Stimulated activated CD4-positive, alpha-beta T cell treated with anti-CD3 and anti-CD28 coated beads, Interleukin-15, amount 100 ng/mL, for 1 hour (primary cell): ENCODE measurements at regions not wholly inside any gene's neighbourhood (a gene's known extent, or its start where the extent isn't known, plus 50 kb on each side); places are given as distances from the start of the nearest gene placed in this dataset.
"Not testable (repeated sequence)": the region's sequence is repeated elsewhere in the genome, so short reads cannot be mapped to it uniquely, and the experiment has no call there.

Experiments
- DNase-seq, 2 donors: peaks; one replicate each; pipeline ENCODE4 v3.0.0-alpha.2; 2020; ENCODE audit warnings: low read depth in 1 of 2, low spot score in 1 of 2

DNA sequence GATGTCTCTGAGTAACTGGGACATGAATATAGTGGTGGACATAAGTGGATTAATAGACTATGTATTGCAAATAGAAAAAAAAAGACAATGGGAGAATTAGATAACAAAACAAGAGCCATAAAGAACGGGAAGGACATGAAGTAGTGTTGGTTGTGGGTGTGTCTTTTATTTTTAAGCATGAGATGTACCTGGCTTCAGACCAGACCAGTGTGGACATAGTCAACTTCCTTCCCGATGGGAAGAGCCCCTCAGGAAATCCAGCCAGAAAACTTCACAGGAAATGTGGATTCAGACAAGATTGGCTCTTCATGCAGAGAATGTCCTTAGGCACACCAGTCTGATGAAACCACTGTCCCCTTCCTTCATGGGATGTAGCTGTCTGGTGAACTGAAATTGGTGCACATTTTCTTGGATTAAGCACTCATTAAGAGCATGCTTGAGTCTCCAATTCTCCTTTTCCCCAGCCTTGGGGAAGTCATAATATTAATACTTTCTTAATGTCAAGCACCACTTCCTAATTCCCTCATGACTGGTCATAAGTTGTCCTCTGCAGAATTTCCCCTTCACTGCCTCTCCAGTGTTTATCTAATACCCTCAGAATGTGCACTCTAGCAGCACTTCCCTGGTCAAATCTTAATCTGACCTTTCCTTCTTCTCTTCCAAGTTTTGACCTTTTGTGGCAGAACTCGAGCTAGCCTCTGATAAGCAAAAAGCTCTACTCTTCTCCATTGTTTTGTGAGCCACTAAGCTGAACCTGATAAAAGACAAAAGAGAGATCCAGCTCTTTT lies 350.6 kb upstream of the MAF start:
- no peak for DNase-seq

DNA sequence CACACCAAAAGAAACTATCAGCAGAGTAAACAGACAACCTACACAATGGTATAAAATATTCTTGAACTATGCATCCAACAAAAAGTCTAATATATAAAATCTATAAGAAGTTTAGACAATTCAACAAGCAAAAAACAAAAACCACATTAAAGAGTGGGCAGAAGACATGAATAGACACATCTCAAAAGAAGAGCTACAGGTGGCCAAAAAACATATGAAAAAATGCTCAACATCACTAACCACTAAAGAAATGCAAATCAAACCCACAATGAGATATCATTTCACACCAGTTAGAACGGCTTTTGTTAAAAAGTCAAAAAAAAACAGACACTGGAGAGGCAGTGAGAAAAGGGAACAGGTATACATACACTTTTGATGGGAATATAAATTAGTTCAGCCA lies 348.9 kb upstream of the MAF start:
- no peak for DNase-seq

DNA sequence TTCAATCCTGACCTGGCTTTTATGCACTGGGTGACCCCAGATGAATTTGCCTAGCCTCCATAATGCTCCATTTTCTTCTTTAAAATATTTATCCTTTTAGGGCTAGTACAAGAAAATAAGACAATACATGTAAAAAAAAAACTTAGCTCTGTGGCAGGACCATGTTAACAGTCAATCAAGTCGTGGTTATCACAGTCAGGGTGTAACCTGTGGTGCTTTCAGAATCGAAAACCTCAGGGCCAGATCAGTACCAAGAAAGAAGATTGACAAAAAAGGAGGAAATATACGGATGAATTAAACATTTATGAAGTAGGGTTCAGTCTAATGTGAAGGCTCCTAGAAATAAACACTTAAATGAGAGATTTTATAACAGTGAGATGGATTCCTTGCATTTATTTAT lies 347.2 kb upstream of the MAF start:
- no peak for DNase-seq

DNA sequence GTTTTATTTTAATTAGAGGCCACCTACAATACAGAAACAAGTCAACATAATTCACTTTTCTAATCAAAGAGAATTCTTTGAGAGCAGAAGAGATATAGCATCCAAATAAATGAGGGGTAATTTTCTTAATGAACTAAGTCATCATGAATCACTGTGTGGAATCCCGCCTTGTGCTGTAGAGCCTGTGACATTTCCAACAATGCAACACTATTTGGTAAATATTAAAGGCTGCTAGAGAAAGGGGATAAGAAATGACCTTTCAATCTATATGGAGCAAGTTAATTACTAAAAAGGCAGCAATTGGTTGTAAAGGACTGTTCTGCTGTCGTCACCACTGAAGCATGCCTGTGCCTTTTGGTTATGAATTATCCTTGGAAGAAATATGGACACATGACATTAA lies 345.7 kb upstream of the MAF start:
- no peak for DNase-seq

- DNase-seq, result no peak
These were observed 343.2 kb upstream of the MAF start for GRCh38 chr16:79943736-79944135.

DNA sequence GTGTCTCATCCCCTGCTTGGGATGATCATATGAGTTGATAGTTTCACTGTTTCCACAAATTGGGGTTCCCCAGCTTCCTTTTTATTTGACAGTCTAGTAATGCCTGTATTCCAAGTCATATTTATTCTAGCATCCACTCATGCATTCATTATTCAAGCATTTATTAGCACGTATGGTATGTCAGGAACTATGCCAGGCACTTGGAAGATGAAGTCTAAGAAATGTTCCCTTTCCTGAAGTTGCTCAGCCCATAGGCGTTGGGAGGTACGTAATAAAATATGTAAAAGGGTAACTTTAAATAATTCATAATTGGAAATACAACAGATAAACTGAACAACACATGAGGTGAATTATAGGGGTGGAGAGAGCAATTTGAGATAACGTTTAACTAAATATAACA lies 338.0 kb upstream of the MAF start:
- DNase-seq, result no peak

- DNase-seq, result not testable (repeated sequence)
These were observed 337.1 kb upstream of the MAF start for GRCh38 chr16:79937671-79938070.

GRCh38 chr16:79933603-79934002 lies 333.1 kb upstream of the MAF start:
- DNase-seq, result no peak

- no peak for DNase-seq
These were observed 332.0 kb upstream of the MAF start for GRCh38 chr16:79932572-79932971.

GRCh38 chr16:79931721-79932120 lies 331.2 kb upstream of the MAF start:
- no peak for DNase-seq

GRCh38 chr16:79929260-79929965 lies 328.9 kb upstream of the MAF start:
- no peak for DNase-seq

DNA sequence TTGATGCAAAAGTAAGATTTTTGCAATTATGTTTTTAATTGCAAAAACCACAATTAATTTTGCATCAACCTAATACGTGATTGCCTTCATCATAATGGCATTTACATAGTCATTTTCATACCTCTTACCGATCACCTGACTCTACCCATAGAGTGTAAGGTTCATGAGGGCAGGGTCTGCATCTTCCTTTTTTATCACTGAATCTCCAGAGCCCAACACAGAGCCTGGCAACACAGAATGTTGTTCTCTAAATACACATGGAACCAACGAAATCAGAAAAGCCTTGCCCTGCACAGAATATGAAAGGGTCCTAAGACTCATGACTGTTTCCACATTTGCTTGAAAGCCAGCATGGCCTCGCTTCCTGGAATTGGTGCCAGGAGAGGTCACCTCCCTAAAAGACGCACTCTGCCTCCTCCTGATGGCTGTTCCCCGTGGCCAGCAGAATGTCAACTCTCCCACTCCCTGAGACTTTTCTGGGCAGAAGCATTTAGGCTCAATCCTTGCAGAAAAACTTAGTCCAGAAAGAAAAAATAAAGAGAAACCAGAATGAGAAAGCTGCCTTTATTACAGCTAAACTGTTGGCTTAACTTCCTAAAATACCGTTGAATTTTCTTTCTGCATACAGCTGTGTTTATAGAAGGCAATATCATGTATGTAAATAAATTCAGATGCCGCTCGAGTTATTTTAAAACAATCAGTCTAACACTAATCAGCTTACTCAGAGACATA lies 327.8 kb upstream of the MAF start:
- no peak for DNase-seq

GRCh38 chr16:79926451-79927205 lies 326.1 kb upstream of the MAF start:
- DNase-seq, result no peak

DNA sequence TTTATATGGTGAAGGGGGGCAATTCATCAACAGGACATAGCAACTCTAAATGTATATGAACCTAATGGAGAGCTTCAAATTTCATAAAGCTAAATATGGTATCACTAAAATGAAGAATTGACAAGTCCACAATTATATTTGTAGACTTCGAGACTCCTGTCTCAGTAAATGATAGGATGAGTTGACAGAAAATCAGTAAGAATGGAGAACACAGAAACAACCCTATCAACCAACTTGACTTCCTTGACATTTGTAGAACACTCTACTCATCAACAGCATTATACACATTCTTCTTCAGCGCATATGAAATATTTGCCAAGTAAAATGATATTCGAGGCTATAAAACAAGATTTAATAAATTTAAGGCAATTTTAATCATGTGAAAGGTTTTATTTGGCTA lies 322.9 kb upstream of the MAF start:
- DNase-seq, result no peak

DNA sequence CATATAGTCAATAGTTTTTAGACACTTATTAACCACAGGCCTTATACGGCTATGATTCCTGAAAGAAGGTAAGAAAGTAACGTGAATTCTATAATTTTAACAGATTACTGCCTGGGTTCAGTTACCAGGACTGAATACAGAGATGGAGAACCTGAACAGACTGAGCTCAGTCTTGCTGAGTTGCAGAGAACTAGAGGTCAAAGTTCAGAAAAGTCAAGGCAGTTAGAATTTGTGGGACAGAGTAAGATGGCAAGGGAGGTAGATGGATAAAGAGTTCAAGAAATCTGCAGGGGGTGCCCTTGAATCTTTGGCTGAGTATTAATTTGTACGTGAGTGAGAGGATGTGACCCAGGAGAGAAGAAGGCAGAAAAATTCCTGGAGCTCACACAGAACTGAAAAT lies 320.1 kb upstream of the MAF start:
- DNase-seq, result no peak

DNA sequence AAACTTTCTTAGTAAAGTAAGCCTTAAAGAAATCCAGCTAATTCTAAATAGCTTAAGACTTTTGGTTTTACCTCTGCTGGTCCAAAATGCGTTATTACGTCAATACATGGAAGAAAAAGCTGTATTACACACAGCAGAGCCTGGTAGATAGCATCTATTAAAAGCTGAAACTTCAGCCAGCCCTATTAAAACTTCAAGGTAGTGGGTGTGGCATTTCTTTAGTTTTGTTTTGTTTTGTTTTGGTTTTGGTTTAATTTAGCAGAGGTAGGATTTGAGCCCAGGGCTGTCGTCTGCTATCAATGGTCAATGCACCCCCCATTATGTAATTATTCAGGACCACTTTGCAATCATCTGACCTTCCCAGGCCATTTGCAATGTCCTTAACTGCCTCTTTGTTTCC lies 318.4 kb upstream of the MAF start:
- no peak for DNase-seq

DNA sequence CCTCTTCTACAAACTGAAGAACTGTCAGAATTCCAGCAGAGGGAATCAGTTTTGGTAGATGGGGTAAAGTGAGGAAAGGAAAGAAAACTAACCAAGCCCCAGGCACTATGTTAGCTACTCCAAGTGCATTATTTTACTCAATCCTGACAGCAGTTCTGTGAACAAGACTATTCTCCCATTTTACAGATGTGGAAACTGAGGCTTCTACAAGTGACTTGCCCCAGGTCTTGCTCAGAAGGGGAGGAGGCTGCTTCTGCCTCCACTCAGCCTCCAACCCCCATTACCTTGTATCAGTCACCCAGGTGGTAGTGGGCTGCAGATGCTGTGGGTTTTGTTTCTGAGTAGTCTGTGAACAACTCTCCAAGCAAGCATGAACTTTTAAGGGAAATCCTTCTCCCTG lies 315.2 kb upstream of the MAF start:
- DNase-seq, result no peak

- no peak for DNase-seq
These were observed 314.6 kb upstream of the MAF start for GRCh38 chr16:79914961-79915720.

- no peak for DNase-seq
These were observed 312.2 kb upstream of the MAF start for GRCh38 chr16:79912592-79913310.

DNA sequence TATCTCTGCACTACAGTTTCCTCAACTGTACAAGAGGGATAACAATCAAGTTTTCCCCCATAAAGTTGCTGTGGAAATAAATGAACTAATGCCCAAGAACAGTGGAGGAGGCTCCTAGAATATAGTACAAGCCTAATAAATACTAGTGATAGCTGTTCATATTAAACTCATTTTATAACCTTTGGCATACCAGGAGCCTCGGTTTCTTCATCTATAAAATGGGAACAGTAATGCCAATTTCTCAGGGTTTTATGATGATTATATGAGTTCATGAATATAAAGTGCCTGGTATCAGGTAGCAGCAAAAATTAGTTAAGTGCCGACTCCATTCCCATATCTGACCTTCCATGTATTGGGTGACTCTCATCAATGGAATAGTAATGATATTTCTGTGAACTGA lies 311.1 kb upstream of the MAF start:
- no peak for DNase-seq
